ENCODE measurements at regions not wholly inside any gene's neighbourhood (a gene's known extent, or its start where the extent isn't known, plus 50 kb on each side); places are given as distances from the start of the nearest gene placed in this dataset.

- no peak overlapping the region for H3K27ac ChIP-seq
- no peak for TF ChIP-seq CTCF (IDR thresholded peaks at IDR 0.05)
- no peaks in the 10 kb centered on the region for H3K4me1 ChIP-seq
- intact Hi-C loops (cut with DNase I) = no loop called here
- H3K36me3 ChIP-seq = no peaks in the 10 kb centered on the region
- no peaks in the 10 kb centered on the region for H3K27me3 ChIP-seq (ENCODE audit: low read depth)
- ATAC-seq (no peak), DNase-seq (no peak)
- no peak overlapping the region for H3K4me3 ChIP-seq
- no peaks in the 10 kb centered on the region for H3K9me3 ChIP-seq
Measured at GRCh38 chr18:78237864-78238263, 741.8 kb upstream of the SALL3 start.

- no peak overlapping the region for H3K4me3 ChIP-seq
- H3K4me1 ChIP-seq = no peaks in the 10 kb centered on the region
- TF ChIP-seq CTCF (IDR thresholded peaks at IDR 0.05) = no peak
- ATAC-seq (peak in 1 of 2 donors; percentile 65), DNase-seq (no peak)
- intact Hi-C loops (cut with DNase I) = no loop called here
- no peaks in the 10 kb centered on the region for H3K9me3 ChIP-seq
- no peaks in the 10 kb centered on the region for H3K27me3 ChIP-seq (ENCODE audit: low read depth)
- H3K36me3 ChIP-seq = no peaks in the 10 kb centered on the region
- no peak overlapping the region for H3K27ac ChIP-seq
Measured at GRCh38 chr18:78238404-78239089, 741.1 kb upstream of the SALL3 start.

GRCh38 chr18:78239090-78239457, 740.5 kb upstream of the SALL3 start:
- H3K27me3 ChIP-seq (ENCODE audit: low read depth) = no peaks in the 10 kb centered on the region
- H3K9me3 ChIP-seq = no peaks in the 10 kb centered on the region
- ATAC-seq (peak in 1 of 2 donors; percentile 17), DNase-seq (no peak)
- TF ChIP-seq CTCF (IDR thresholded peaks at IDR 0.05) = no peak
- intact Hi-C loops (cut with DNase I) = no loop called here
- H3K36me3 ChIP-seq = no peaks in the 10 kb centered on the region
- H3K27ac ChIP-seq = no peak overlapping the region
- H3K4me1 ChIP-seq = no peaks in the 10 kb centered on the region
- H3K4me3 ChIP-seq = no peak overlapping the region

GRCh38 chr18:78240101-78240500, 739.5 kb upstream of the SALL3 start:
- no peaks in the 10 kb centered on the region for H3K9me3 ChIP-seq
- intact Hi-C loops (cut with DNase I) = no loop called here
- H3K27me3 ChIP-seq (ENCODE audit: low read depth) = no peaks in the 10 kb centered on the region
- no peak for ATAC-seq
- no peak for DNase-seq
- no peaks in the 10 kb centered on the region for H3K4me1 ChIP-seq
- H3K4me3 ChIP-seq = no peak overlapping the region
- no peak for TF ChIP-seq CTCF (IDR thresholded peaks at IDR 0.05)
- no peaks in the 10 kb centered on the region for H3K36me3 ChIP-seq
- no peak overlapping the region for H3K27ac ChIP-seq

- H3K27ac ChIP-seq = no peak overlapping the region
- DNase-seq = no peak
- ATAC-seq = no peak
- no peaks in the 10 kb centered on the region for H3K9me3 ChIP-seq
- no peak for TF ChIP-seq CTCF (IDR thresholded peaks at IDR 0.05)
- intact Hi-C loops (cut with DNase I) = no loop called here
- H3K4me3 ChIP-seq = no peak overlapping the region
- H3K36me3 ChIP-seq = no peaks in the 10 kb centered on the region
- H3K4me1 ChIP-seq = no peaks in the 10 kb centered on the region
- H3K27me3 ChIP-seq (ENCODE audit: low read depth) = no peaks in the 10 kb centered on the region
Measured at GRCh38 chr18:78240627-78241252, 738.9 kb upstream of the SALL3 start.

Measured in lower lobe of right lung (tissue), 2 donors.